ENCODE measurements at regions not wholly inside any gene's neighbourhood (a gene's known extent, or its start where the extent isn't known, plus 50 kb on each side); places are given as distances from the start of the nearest gene placed in this dataset.

GRCh38 chr11:70005107-70005818 lies 72.9 kb upstream of the ANO1 start:
- no peak for DNase-seq

- DNase-seq = no peak
Observed at GRCh38 chr11:70007796-70008195, 70.3 kb upstream of the ANO1 start.

GRCh38 chr11:70010774-70011173 lies 67.3 kb upstream of the ANO1 start:
- DNase-seq = no peak

GRCh38 chr11:70012134-70012733 lies 65.9 kb upstream of the ANO1 start:
- DNase-seq = no peak

- no peak for DNase-seq
Observed at GRCh38 chr11:70014291-70014690, 63.8 kb upstream of the ANO1 start.

GRCh38 chr11:70016666-70017367 lies 61.3 kb upstream of the ANO1 start:
- no peak for DNase-seq

- no peak for DNase-seq
Observed at GRCh38 chr11:70018816-70019215, 59.3 kb upstream of the ANO1 start.

GRCh38 chr11:70019576-70020011 lies 58.5 kb upstream of the ANO1 start:
- DNase-seq = no peak

GRCh38 chr11:70020336-70021214 lies 57.5 kb upstream of the ANO1 start:
- no peak for DNase-seq

- no peak for DNase-seq
Observed at GRCh38 chr11:70021586-70021985, 56.5 kb upstream of the ANO1 start.

GRCh38 chr11:70024036-70024772 lies 53.9 kb upstream of the ANO1 start:
- DNase-seq = no peak

- no peak for DNase-seq
Observed at GRCh38 chr11:70024773-70025045, 53.4 kb upstream of the ANO1 start.

- no peak for DNase-seq
Observed at GRCh38 chr11:70025308-70025707, 52.8 kb upstream of the ANO1 start.

- no peak for DNase-seq
Observed at GRCh38 chr11:70026012-70026411, 52.1 kb upstream of the ANO1 start.

- no peak for DNase-seq
Observed at GRCh38 chr11:70026726-70027125, 51.4 kb upstream of the ANO1 start.

- no peak for DNase-seq
Observed at GRCh38 chr11:70027451-70027850, 50.7 kb upstream of the ANO1 start.

- DNase-seq = no peak
Observed at GRCh38 chr11:70028147-70028855, 49.8 kb upstream of the ANO1 start.

Measured in NCI-H1694 treated with DMSO at 0.1 percent for 48 hours (cell line).